Activated CD8-positive, alpha-beta T cell treated with anti-CD3 and anti-CD28 coated beads for 36 hours (primary cell): ENCODE measurements at regions not wholly inside any gene's neighbourhood (a gene's known extent, or its start where the extent isn't known, plus 50 kb on each side); places are given as distances from the start of the nearest gene placed in this dataset.

Experiments used
- ATAC-seq: fragments of 200-7000 bp; cut with Tn5 transposase; one replicate; pipeline ENCODE4 v1.10.0; 2021; ENCODE audit warnings: mild to moderate bottlenecking, moderate library complexity
- CTCF ChIA-PET: fragments of 350-600 bp; sonication (Branson Sonifier 250); formaldehyde crosslinking; loops from one replicate; lab custom pipeline; 2021; ENCODE audit warnings: antibody characterized with exemption; lab: Charles Lee
- POLR2A ChIA-PET: fragments of 350-600 bp; sonication (Branson Sonifier 250); formaldehyde crosslinking; loops from one replicate; lab custom pipeline; 2021; ENCODE audit warnings: antibody characterized with exemption; lab: Charles Lee
- DNase-seq: peaks from one replicate; pipeline ENCODE4 v3.0.0-alpha.2; 2020
- H3K27ac Mint-ChIP-seq: one replicate; pipeline ENCODE4 v1.8.0; 2021; ENCODE audit warnings: mild to moderate bottlenecking, mixed read lengths
- H3K27me3 Mint-ChIP-seq: one replicate; pipeline ENCODE4 v1.8.0; 2021; ENCODE audit warnings: mixed read lengths
- H3K36me3 Mint-ChIP-seq: one replicate; pipeline ENCODE4 v1.8.0; 2021; ENCODE audit warnings: low read depth, mixed read lengths
- H3K4me1 Mint-ChIP-seq: one replicate; pipeline ENCODE4 v1.8.0; 2021; ENCODE audit warnings: low read depth, mixed read lengths
- H3K4me3 Mint-ChIP-seq: one replicate; pipeline ENCODE4 v1.8.0; 2021; ENCODE audit warnings: mild to moderate bottlenecking, moderate library complexity, mixed read lengths
- H3K9me3 Mint-ChIP-seq: one replicate; pipeline ENCODE4 v1.8.0; 2021; ENCODE audit warnings: mixed read lengths
- intact Hi-C: fragments of 100-400 bp; cut with micrococcal nuclease; formaldehyde crosslinking; loops from one replicate; pipeline ENCODE4 v1.10.0; 2022
- TF ChIP-seq, protein P1 (sequence below): fragments of 200-600 bp; IDR thresholded peaks from one replicate; pipeline ENCODE4 v1.8.0; 2022; ENCODE audit warnings: antibody characterized with exemption, mild to moderate bottlenecking

DNA sequence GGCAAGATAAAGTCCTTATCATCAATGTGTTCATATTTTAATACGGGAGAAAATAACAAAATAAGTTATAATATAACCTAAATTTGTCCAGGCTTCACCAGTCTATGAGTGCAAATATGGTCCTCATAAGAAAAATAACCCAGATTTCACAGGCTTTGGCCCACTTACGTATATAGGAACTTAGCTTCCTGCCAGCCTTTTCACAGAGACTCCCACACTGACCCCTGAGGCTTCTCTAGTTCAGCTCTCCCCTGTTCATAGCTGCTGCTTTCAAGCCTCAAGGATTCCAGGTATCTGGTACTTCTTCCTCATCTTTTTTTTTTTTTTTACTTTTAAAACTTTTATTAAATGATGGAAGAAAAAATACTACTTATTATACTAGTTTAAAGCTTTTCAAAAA lies 74.9 kb upstream of the PELI1 start:
- ChIA-PET POLR2A (interaction anchor here (1.1 to 1.4 kb wide), 5 partner anchors 9 to 107 kb away, joined by 3 to 4 read pairs (median 3); no protein-coding TSS in a partner anchor), CTCF (interaction anchor here (1.0 kb wide), 1 partner anchor 13 kb away, joined by 3 read pairs; no protein-coding TSS in a partner anchor)
- DNase-seq (no peak), ATAC-seq (no peak)
- intact Hi-C loops: no loop called here
- TF ChIP-seq, protein P1, sequence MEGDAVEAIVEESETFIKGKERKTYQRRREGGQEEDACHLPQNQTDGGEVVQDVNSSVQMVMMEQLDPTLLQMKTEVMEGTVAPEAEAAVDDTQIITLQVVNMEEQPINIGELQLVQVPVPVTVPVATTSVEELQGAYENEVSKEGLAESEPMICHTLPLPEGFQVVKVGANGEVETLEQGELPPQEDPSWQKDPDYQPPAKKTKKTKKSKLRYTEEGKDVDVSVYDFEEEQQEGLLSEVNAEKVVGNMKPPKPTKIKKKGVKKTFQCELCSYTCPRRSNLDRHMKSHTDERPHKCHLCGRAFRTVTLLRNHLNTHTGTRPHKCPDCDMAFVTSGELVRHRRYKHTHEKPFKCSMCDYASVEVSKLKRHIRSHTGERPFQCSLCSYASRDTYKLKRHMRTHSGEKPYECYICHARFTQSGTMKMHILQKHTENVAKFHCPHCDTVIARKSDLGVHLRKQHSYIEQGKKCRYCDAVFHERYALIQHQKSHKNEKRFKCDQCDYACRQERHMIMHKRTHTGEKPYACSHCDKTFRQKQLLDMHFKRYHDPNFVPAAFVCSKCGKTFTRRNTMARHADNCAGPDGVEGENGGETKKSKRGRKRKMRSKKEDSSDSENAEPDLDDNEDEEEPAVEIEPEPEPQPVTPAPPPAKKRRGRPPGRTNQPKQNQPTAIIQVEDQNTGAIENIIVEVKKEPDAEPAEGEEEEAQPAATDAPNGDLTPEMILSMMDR: no peak
- no peak overlapping the region for H3K27ac Mint-ChIP-seq
- no peaks in the 10 kb centered on the region for H3K9me3 Mint-ChIP-seq
- no peaks in the 10 kb centered on the region for H3K27me3 Mint-ChIP-seq
- H3K36me3 Mint-ChIP-seq: no peaks in the 10 kb centered on the region
- H3K4me1 Mint-ChIP-seq: peaks cover 26% of the 10 kb centered on the region
- no peak overlapping the region for H3K4me3 Mint-ChIP-seq

DNA sequence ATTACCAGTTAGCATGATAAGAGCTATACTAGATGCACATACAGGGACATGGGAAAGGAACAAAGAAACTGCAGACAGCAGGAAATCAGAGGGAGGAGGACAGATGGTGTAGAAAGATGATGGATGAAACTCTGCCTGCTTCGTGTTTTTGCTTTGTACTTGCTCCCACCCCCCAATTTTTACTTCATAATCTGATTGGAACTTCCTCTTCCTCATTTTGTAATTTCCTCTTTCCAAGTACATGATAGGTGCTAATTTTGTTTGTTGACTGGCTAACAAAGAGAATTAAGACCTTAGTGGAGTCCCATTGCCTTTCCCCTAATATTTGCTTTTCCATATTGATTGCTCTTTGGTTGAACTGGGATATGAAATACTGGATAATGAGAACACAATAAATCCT lies 76.0 kb upstream of the PELI1 start:
- ChIA-PET CTCF (interaction anchor here (1.1 kb wide), 1 partner anchor 8 kb away, joined by 5 read pairs; no protein-coding TSS in a partner anchor), POLR2A (interaction anchor here (0.6 to 1.4 kb wide), 3 partner anchors 11 to 106 kb away, joined by 3 to 4 read pairs (median 3); no protein-coding TSS in a partner anchor)

DNA sequence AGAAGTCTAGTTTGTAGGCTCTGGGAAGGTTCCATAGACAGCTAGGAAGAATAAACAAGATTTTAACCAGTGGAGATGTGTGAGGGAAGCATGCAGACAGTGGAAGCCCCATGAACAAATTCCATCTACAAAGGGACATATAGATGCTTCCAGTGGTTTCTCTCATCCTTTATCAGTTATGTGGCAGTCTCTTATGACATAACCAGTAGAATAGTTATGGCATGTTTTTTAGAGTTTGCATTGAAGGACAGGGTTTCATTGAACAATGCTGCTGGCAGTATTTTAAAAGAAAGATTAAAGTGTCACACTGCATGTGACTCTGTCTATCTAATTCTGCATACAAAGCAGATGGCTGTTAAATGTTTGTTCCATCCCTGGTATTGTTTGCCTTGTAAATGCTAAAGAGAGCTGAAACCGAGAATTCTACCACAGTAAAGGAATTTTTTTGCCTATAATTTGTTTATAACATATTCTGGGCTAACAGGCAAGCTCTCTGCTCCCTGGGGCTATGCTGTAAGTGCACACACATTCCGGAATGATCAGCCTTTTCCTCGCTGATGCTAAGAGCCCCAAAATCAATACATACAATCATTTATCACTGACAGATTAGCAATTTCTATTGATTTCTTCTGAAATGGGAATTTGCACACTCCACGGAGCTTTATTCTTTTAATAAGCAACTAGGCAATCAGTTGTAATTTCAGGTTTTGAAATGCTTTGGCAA lies 76.8 kb upstream of the PELI1 start:
- no peak for ATAC-seq
- ChIA-PET CTCF (no interaction called here), POLR2A (interaction anchor here (1.5 kb wide), 1 partner anchor 13 kb away, joined by 3 read pairs; no protein-coding TSS in a partner anchor)
- Mint-ChIP-seq H3K9me3 (no peaks in the 10 kb centered on the region), H3K36me3 (no peaks in the 10 kb centered on the region), H3K27ac (no peak overlapping the region), H3K4me1 (peaks cover 24% of the 10 kb centered on the region), H3K4me3 (no peak overlapping the region), H3K27me3 (no peaks in the 10 kb centered on the region)
- no peak for DNase-seq
- TF ChIP-seq, protein P1: no peak
- intact Hi-C loops: no loop called here

More for the DNA sequence above, 76.0 kb upstream of the PELI1 start:
- TF ChIP-seq, protein P1: no peak
- no peaks in the 10 kb centered on the region for H3K27me3 Mint-ChIP-seq
- no peaks in the 10 kb centered on the region for H3K36me3 Mint-ChIP-seq
- no peaks in the 10 kb centered on the region for H3K9me3 Mint-ChIP-seq
- intact Hi-C loops: no loop called here
- peaks cover 19% of the 10 kb centered on the region for H3K4me1 Mint-ChIP-seq
- ATAC-seq (no peak), DNase-seq (no peak)
- H3K27ac Mint-ChIP-seq: no peak overlapping the region
- H3K4me3 Mint-ChIP-seq: no peak overlapping the region

DNA sequence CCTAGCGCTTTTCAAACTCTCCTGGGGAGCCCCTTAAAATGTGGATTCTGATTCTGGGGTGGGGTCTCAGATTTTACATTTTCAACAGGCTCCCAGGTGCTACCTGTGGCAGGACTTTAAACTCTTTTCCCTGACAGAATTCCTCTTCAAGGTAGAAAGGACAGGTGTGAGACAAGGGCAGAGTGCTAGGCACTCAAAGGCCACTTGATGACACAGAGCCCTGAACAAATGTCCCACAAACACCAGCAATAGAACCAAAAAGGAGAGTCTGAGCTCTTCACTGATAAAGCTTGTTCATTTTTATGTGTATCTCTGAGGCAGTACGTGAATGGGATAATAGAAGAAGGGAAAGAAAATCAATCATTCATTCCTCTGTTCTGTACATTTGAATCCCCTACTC lies 77.7 kb upstream of the PELI1 start:
- Mint-ChIP-seq H3K4me1 (peaks cover 20% of the 10 kb centered on the region), H3K27ac (no peak overlapping the region), H3K9me3 (no peaks in the 10 kb centered on the region), H3K4me3 (no peak overlapping the region), H3K36me3 (no peaks in the 10 kb centered on the region), H3K27me3 (no peaks in the 10 kb centered on the region)
- ATAC-seq (no peak), DNase-seq (no peak)
- ChIA-PET CTCF (interaction anchor here (2.0 to 3.1 kb wide), 2 partner anchors 80 to 109 kb away, joined by 8 to 14 read pairs; no protein-coding TSS in a partner anchor), POLR2A (interaction anchor here (1.5 to 2.7 kb wide), 2 partner anchors 8 to 12 kb away, joined by 3 to 16 read pairs; no protein-coding TSS in a partner anchor)
- TF ChIP-seq, protein P1: no peak
- intact Hi-C loops: no loop called here

DNA sequence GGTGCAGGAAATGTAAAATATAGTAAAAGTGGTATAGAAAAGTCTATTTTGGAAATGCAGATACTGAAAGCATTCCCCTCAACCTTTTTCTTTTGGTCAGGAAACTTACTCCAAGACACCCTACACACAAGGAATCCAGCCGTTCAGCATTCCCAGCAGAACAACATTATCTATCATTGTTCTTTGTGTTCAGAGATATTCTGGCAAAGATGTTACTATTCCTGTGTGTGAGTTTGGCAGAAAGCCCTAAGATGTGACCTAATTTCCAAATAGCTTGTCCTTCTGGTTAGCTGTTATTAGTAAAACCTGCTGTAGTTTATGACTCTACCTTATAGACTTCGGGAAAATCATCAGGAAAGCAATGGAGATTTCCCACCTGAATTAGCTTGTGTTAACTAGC lies 78.1 kb upstream of the PELI1 start:
- no peak overlapping the region for H3K4me3 Mint-ChIP-seq
- DNase-seq (no peak), ATAC-seq (no peak)
- H3K4me1 Mint-ChIP-seq: peaks cover 20% of the 10 kb centered on the region
- no peaks in the 10 kb centered on the region for H3K36me3 Mint-ChIP-seq
- H3K27ac Mint-ChIP-seq: no peak overlapping the region
- ChIA-PET CTCF (interaction anchor here (1.0 to 3.1 kb wide), 5 partner anchors 11 to 173 kb away, joined by 3 to 14 read pairs (median 8); no protein-coding TSS in a partner anchor), POLR2A (interaction anchor here (1.5 to 2.7 kb wide), 3 partner anchors 8 to 104 kb away, joined by 3 to 16 read pairs (median 5); no protein-coding TSS in a partner anchor)
- H3K9me3 Mint-ChIP-seq: no peaks in the 10 kb centered on the region
- intact Hi-C loops: no loop called here
- TF ChIP-seq, protein P1: no peak
- no peaks in the 10 kb centered on the region for H3K27me3 Mint-ChIP-seq
